ENCODE measurements at regions not wholly inside any gene's neighbourhood (a gene's known extent, or its start where the extent isn't known, plus 50 kb on each side); places are given as distances from the start of the nearest gene placed in this dataset.

- no peak overlapping the region for H2AK5ac ChIP-seq (ENCODE audit: low read depth, low read length)
- POLR2A ChIA-PET (ENCODE audit: partially characterized antibody): no interaction called here
These were observed 254.7 kb upstream of the OBI1 start for GRCh38 chr13:78913656-78914055.

More at GRCh38 chr13:78913656-78914055, 254.7 kb upstream of the OBI1 start:
- H3K79me1 ChIP-seq (ENCODE audit: low read depth, low read length): no peaks in the 10 kb centered on the region
- FAIRE-seq (no peak), DNase-seq (ENCODE audit: low read depth in 1 of 2, low spot score in 2 of 2) (no peak)
- H4K8ac ChIP-seq (ENCODE audit: extremely low read depth, insufficient read depth, low read length): no peak overlapping the region
- no peaks in the 10 kb centered on the region for H3K23me2 ChIP-seq (ENCODE audit: low read depth, low read length)
- CTCF ChIA-PET (ENCODE audit: partially characterized antibody): interaction anchor here (0.9 kb wide), 1 partner anchor 142 kb away, joined by 3 read pairs; no protein-coding TSS in a partner anchor
- H3K18ac ChIP-seq (ENCODE audit: extremely low read depth, low read length): no peak overlapping the region
- no peaks in the 10 kb centered on the region for H3K27me3 ChIP-seq (replicated peaks in 1 of 4; ENCODE audit: control insufficient read depth in 3 of 4, extremely low read depth in 1 of 4, insufficient read depth in 3 of 4, low read length in 3 of 4)
- H3K56ac ChIP-seq (replicated peaks; ENCODE audit: insufficient read length, low read depth, low read length): no peak overlapping the region
- H2BK20ac ChIP-seq (ENCODE audit: low read length): no peak overlapping the region
- H2BK15ac ChIP-seq (ENCODE audit: low read length): no peak overlapping the region
- H4K20me1 ChIP-seq (replicated peaks in 1 of 2; ENCODE audit: control insufficient read depth in 1 of 2, insufficient read depth in 2 of 2, low read length in 2 of 2): no peaks in the 10 kb centered on the region
- H2AFZ ChIP-seq (ENCODE audit: low read length): no peak overlapping the region
- no peak overlapping the region for H3K14ac ChIP-seq (ENCODE audit: insufficient read length)
- no peaks in the 10 kb centered on the region for H3K79me2 ChIP-seq (ENCODE audit: control insufficient read depth in 1 of 2, insufficient read depth in 2 of 2, low read length in 2 of 2)
- no peak overlapping the region for H4K91ac ChIP-seq (replicated peaks; ENCODE audit: insufficient read length, low read length)
- H3K4ac ChIP-seq (replicated peaks; ENCODE audit: insufficient read length, low read depth, low read length): no peak overlapping the region
- H2BK12ac ChIP-seq (ENCODE audit: low read depth, low read length): no peak overlapping the region
- no peak overlapping the region for H3K23ac ChIP-seq (ENCODE audit: insufficient read length)
- no peak overlapping the region for H4K5ac ChIP-seq (ENCODE audit: insufficient read length, low read depth, low read length)
- TF ChIP-seq SRF (IDR thresholded peaks at IDR 0.05; ENCODE audit: low read depth, low read length) (no peak), BACH1 (IDR thresholded peaks at IDR 0.05; ENCODE audit: low read length) (no peak), SP4 (IDR thresholded peaks at IDR 0.05; ENCODE audit: low read length) (no peak), CEBPB (IDR thresholded peaks at IDR 0.05; ENCODE audit: low read depth, low read length) (no peak), SIRT6 (IDR thresholded peaks at IDR 0.05; ENCODE audit: low read length) (no peak), CTBP2 (IDR thresholded peaks at IDR 0.05; ENCODE audit: borderline replicate concordance, insufficient read depth, insufficient read length, low read length) (no peak)
- H2BK5ac ChIP-seq (ENCODE audit: low read depth, low read length): no peak overlapping the region
- no peaks in the 10 kb centered on the region for H3K4me1 ChIP-seq (replicated peaks in 1 of 4; ENCODE audit: control insufficient read depth in 3 of 4, insufficient read depth in 4 of 4, low read length in 3 of 4)
- no peak overlapping the region for H3K4me3 ChIP-seq (ENCODE audit: extremely low read depth in 1 of 4, insufficient read depth in 2 of 4, low read depth in 3 of 4, low read length in 4 of 4)
- H2BK120ac ChIP-seq (replicated peaks; ENCODE audit: low read depth, low read length): no peak overlapping the region
- WGBS, 2 experiments (ENCODE audit: extremely low coverage in 1 of 2, insufficient coverage in 1 of 2, insufficient read length in 1 of 2, insufficient replicate concordance in 2 of 2, low coverage in 1 of 2, low lambda C conversion rate in 2 of 2, missing lambda C conversion rate in 1 of 2): 88% methylated on average over 3 of the region's 3 CpGs; no CpG with 5 or more reads in 1 of the 2 experiments
- no peaks in the 10 kb centered on the region for H3K36me3 ChIP-seq (ENCODE audit: control insufficient read depth in 2 of 4, insufficient read depth in 4 of 4, low read length in 3 of 4)
- no peak overlapping the region for H3K4me2 ChIP-seq (ENCODE audit: insufficient read depth in 1 of 2, low read depth in 2 of 2, low read length in 2 of 2)
- H3K9ac ChIP-seq (replicated peaks in 1 of 4; ENCODE audit: extremely low read depth in 1 of 4, low read depth in 3 of 4, low read length in 3 of 4): no peak overlapping the region
- no peak overlapping the region for H3K27ac ChIP-seq (ENCODE audit: low read depth, low read length)
- H3K9me3 ChIP-seq (ENCODE audit: insufficient read depth in 2 of 2, low read depth in 1 of 2, low read length in 1 of 2): no peaks in the 10 kb centered on the region

Data from H1 (cell line).